Cardiac fibroblast (primary cell): ENCODE measurements at regions not wholly inside any gene's neighbourhood (a gene's known extent, or its start where the extent isn't known, plus 50 kb on each side); places are given as distances from the start of the nearest gene placed in this dataset.

ENCODE experiments used
- DNase-seq, 2 donors: peaks; one replicate each; pipeline versions ENCODE4 v3.0.0 to v3.0.0-alpha.2; 2010; ENCODE audit warnings: low read depth in 2 of 2
- H3K4me3 ChIP-seq, 2 donors: replicated peaks in 1 of 2; 1 replicate in 1 of 2; 2 replicates in 1 of 2; pipeline ENCODE4 v1.5.1; 2011; ENCODE audit warnings: low read depth in 2 of 2, low read length in 2 of 2, mild to moderate bottlenecking in 2 of 2, moderate library complexity in 1 of 2
- CTCF ChIP-seq: IDR thresholded peaks from one replicate; pipeline ENCODE4 v1.5.1; 2011; ENCODE audit warnings: low read depth, mild to moderate bottlenecking, low read length, inconsistent platforms

- H3K4me3 ChIP-seq, result no peak overlapping the region
- TF ChIP-seq CTCF, result no peak
- DNase-seq, result no peak
Observed at GRCh38 chr18:71252351-71252865, 963.6 kb downstream of the SOCS6 start.

GRCh38 chr18:71250191-71250590 is 961.3 kb downstream of the SOCS6 start:
- peak in 1 of 2 donors; percentile 8 for DNase-seq
- no peak overlapping the region for H3K4me3 ChIP-seq
- no peak for TF ChIP-seq CTCF

GRCh38 chr18:71249791-71250190 is 960.9 kb downstream of the SOCS6 start:
- no peak overlapping the region for H3K4me3 ChIP-seq
- no peak for DNase-seq
- TF ChIP-seq CTCF, result no peak

- no peak overlapping the region for H3K4me3 ChIP-seq
- no peak for TF ChIP-seq CTCF
- DNase-seq, result no peak
Observed at GRCh38 chr18:71242981-71243380, 954.1 kb downstream of the SOCS6 start.

- no peak for TF ChIP-seq CTCF
Observed at GRCh38 chr18:71238974-71239624, 950.3 kb downstream of the SOCS6 start.

GRCh38 chr18:71237641-71238040 is 948.8 kb downstream of the SOCS6 start:
- no peak for TF ChIP-seq CTCF
- no peak for DNase-seq
- no peak overlapping the region for H3K4me3 ChIP-seq

More at GRCh38 chr18:71238974-71239624, 950.3 kb downstream of the SOCS6 start:
- no peak overlapping the region for H3K4me3 ChIP-seq
- DNase-seq, result no peak

GRCh38 chr18:71233177-71233576 is 944.3 kb downstream of the SOCS6 start:
- no peak overlapping the region for H3K4me3 ChIP-seq
- DNase-seq, result no peak
- no peak for TF ChIP-seq CTCF
